ENCODE measurements at regions not wholly inside any gene's neighbourhood (a gene's known extent, or its start where the extent isn't known, plus 50 kb on each side); places are given as distances from the start of the nearest gene placed in this dataset.
"Not testable (repeated sequence)": the region's sequence is repeated elsewhere in the genome, so short reads cannot be mapped to it uniquely, and the experiment has no call there.

DNA sequence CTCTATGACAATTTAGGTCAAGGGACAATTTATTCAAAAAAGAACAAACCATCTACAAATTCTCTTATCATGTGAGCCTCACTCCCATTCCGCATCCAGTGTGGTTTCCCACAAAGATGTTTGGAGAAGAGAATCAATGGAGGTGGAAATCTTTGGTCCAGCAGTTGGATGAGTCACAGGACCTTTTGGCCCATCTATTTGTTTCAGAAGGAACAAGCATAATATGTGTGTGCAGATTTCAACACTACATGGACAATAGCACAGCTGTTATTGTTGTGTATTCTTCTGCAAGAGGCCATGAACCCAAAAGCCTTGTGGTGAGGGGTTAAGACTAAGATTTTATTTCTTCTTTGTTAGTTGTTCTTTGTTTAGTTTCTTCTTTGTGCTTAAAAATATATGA is 61.6 kb downstream of the OR10A6 start:
- Histone ChIP-seq H3K4me1 (no peaks in the 10 kb centered on the region), H3K9me3 (peaks cover 5% of the 10 kb centered on the region; the same call in 1 of the 2 replicates), H3K4me3 (ENCODE audit: low read depth, low read length) (no peak overlapping the region), H3K36me3 (ENCODE audit: control insufficient read depth, insufficient read depth, low read length) (no peaks in the 10 kb centered on the region), H3K27me3 (replicated peaks; ENCODE audit: control insufficient read depth, insufficient read depth, low read length) (no peaks in the 10 kb centered on the region)
- intact Hi-C loops (cut with micrococcal nuclease; ENCODE audit: unreplicated experiment), result no loop called here
- Mint-ChIP-seq H3K4me3 (ENCODE audit: unreplicated experiment) (no peak overlapping the region), H3K27ac (ENCODE audit: unreplicated experiment) (no peak overlapping the region), H3K27me3 (ENCODE audit: insufficient read depth, unreplicated experiment) (no peaks in the 10 kb centered on the region), H3K9me3 (ENCODE audit: unreplicated experiment) (peaks cover 32% of the 10 kb centered on the region), H3K36me3 (ENCODE audit: insufficient read depth, unreplicated experiment) (no peaks in the 10 kb centered on the region), H3K4me1 (ENCODE audit: low read depth, unreplicated experiment) (no peaks in the 10 kb centered on the region)
- ChIA-PET POLR2A (no interaction called here), CTCF (no interaction called here)
- no peak for DNase-seq
- BruUV-seq (replicated peaks), result no TSS peak
- TF ChIP-seq, protein P1, sequence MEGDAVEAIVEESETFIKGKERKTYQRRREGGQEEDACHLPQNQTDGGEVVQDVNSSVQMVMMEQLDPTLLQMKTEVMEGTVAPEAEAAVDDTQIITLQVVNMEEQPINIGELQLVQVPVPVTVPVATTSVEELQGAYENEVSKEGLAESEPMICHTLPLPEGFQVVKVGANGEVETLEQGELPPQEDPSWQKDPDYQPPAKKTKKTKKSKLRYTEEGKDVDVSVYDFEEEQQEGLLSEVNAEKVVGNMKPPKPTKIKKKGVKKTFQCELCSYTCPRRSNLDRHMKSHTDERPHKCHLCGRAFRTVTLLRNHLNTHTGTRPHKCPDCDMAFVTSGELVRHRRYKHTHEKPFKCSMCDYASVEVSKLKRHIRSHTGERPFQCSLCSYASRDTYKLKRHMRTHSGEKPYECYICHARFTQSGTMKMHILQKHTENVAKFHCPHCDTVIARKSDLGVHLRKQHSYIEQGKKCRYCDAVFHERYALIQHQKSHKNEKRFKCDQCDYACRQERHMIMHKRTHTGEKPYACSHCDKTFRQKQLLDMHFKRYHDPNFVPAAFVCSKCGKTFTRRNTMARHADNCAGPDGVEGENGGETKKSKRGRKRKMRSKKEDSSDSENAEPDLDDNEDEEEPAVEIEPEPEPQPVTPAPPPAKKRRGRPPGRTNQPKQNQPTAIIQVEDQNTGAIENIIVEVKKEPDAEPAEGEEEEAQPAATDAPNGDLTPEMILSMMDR (IDR thresholded peaks at IDR 0.05; ENCODE audit: insufficient read depth in 1 of 2, low read depth in 1 of 2, low read length in 1 of 2, severe bottlenecking in 1 of 2, unreplicated experiment in 1 of 2), result no peak

DNA sequence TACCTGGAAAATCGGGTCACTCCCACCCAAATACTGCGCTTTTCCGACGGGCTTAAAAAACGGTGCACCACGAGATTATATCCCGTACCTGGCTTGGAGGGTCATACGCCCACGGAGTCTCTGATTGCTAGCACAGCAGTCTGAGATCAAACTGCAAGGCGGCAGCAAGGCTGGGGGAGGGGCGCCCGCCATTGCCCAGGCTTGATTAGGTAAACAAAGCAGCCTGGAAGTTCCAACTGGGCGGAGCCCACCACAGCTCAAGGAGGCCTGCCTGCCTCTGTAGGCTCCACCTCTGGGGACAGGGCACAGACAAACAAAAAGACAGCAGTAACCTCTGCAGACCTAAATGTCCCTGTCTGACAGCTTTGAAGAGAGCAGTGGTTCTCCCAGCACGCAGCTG is 64.5 kb upstream of the OR5P2 start:
- CTCF ChIA-PET; BruUV-seq (replicated peaks); POLR2A ChIA-PET; H3K9me3 ChIP-seq; H3K4me1 ChIP-seq; H3K36me3 ChIP-seq (ENCODE audit: control insufficient read depth, insufficient read depth, low read length); H3K9me3 Mint-ChIP-seq (ENCODE audit: unreplicated experiment); H3K36me3 Mint-ChIP-seq (ENCODE audit: insufficient read depth, unreplicated experiment); H3K27me3 ChIP-seq (replicated peaks; ENCODE audit: control insufficient read depth, insufficient read depth, low read length); H3K27me3 Mint-ChIP-seq (ENCODE audit: insufficient read depth, unreplicated experiment); intact Hi-C loops (cut with micrococcal nuclease; ENCODE audit: unreplicated experiment); H3K4me1 Mint-ChIP-seq (ENCODE audit: low read depth, unreplicated experiment): not testable (repeated sequence)
- peak overlapping the region; percentile 90 for H3K4me3 Mint-ChIP-seq (ENCODE audit: unreplicated experiment)
- peak; percentile 50 to 72 for DNase-seq
- peak overlapping the region; percentile 94 for H3K27ac Mint-ChIP-seq (ENCODE audit: unreplicated experiment)
- H3K4me3 ChIP-seq (ENCODE audit: low read depth, low read length), result peak overlapping the region; percentile 41

DNA sequence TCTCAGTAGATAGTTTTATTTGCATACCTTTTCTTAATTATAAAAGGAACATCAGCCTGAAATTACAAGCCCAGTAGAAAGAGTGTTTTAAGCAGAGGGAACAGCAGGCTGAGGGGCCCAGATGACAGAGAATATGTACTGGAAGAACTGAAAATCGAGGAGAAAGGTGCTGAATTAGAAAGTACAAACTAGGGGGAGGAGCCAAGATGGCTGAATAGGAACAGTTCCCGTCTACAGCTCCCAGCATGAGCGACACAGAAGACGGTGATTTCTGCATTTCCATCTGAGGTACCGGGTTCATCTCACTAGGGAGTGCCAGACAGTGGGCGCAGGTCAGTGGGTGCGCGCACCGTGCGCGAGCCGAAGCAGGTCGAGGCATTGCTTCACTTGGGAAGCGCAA is 64.1 kb upstream of the OR5P2 start:
- H3K36me3 Mint-ChIP-seq (ENCODE audit: insufficient read depth, unreplicated experiment); H3K4me1 ChIP-seq; H3K27me3 Mint-ChIP-seq (ENCODE audit: insufficient read depth, unreplicated experiment); POLR2A ChIA-PET; H3K36me3 ChIP-seq (ENCODE audit: control insufficient read depth, insufficient read depth, low read length); BruUV-seq (replicated peaks); H3K27me3 ChIP-seq (replicated peaks; ENCODE audit: control insufficient read depth, insufficient read depth, low read length); H3K4me1 Mint-ChIP-seq (ENCODE audit: low read depth, unreplicated experiment); H3K9me3 ChIP-seq; CTCF ChIA-PET; H3K9me3 Mint-ChIP-seq (ENCODE audit: unreplicated experiment); intact Hi-C loops (cut with micrococcal nuclease; ENCODE audit: unreplicated experiment): not testable (repeated sequence)
- H3K4me3 ChIP-seq (ENCODE audit: low read depth, low read length), result peak overlapping the region; percentile 41
- peak in 1 of 2 experiments; percentile 24 for DNase-seq
- H3K4me3 Mint-ChIP-seq (ENCODE audit: unreplicated experiment), result peak overlapping the region; percentile 90
- H3K27ac Mint-ChIP-seq (ENCODE audit: unreplicated experiment), result peak overlapping the region; percentile 94

DNA sequence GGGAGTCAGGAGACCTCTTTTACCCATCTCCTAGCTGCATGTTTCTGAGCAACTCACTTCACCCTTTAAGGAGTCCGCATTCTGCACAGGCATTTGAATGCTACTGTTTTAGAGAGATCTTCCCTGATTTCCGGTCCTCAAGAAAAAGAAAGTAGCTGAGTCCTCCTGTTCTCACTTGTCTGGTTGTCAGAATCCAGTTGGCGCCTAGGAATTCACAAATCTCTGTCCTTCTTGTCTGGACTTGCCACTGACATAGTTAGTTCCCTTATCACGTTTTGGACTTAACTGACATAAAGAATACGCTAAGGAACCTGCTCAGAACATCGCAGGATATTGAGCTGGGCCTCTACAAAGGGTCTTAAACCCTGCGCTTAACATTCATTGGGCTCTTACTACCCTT is 61.3 kb upstream of the OR5P2 start:
- Mint-ChIP-seq H3K36me3 (ENCODE audit: insufficient read depth, unreplicated experiment) (no peaks in the 10 kb centered on the region), H3K27ac (ENCODE audit: unreplicated experiment) (no peak overlapping the region), H3K9me3 (ENCODE audit: unreplicated experiment) (peaks cover 9% of the 10 kb centered on the region), H3K4me3 (ENCODE audit: unreplicated experiment) (no peak overlapping the region), H3K4me1 (ENCODE audit: low read depth, unreplicated experiment) (no peaks in the 10 kb centered on the region), H3K27me3 (ENCODE audit: insufficient read depth, unreplicated experiment) (peaks cover 5% of the 10 kb centered on the region)
- Histone ChIP-seq H3K4me1 (0 out of 2 replicates have a peak, but pooled peaks cover 3% of the 10 kb centered on the region), H3K36me3 (ENCODE audit: control insufficient read depth, insufficient read depth, low read length) (no peaks in the 10 kb centered on the region), H3K4me3 (ENCODE audit: low read depth, low read length) (no peak overlapping the region), H3K27me3 (replicated peaks; ENCODE audit: control insufficient read depth, insufficient read depth, low read length) (no peaks in the 10 kb centered on the region), H3K9me3 (no peaks in the 10 kb centered on the region)
- CTCF ChIA-PET, result no interaction called here
- BruUV-seq (replicated peaks), result no TSS peak
- TF ChIP-seq, protein P1 (IDR thresholded peaks at IDR 0.05; ENCODE audit: insufficient read depth in 1 of 2, low read depth in 1 of 2, low read length in 1 of 2, severe bottlenecking in 1 of 2, unreplicated experiment in 1 of 2), result no peak
- POLR2A ChIA-PET, result no interaction called here
- DNase-seq, result no peak
- intact Hi-C loops (cut with micrococcal nuclease; ENCODE audit: unreplicated experiment), result no loop called here

All from Caco-2 (cell line).